IMR-90 (cell line): ENCODE measurements at regions not wholly inside any gene's neighbourhood (a gene's known extent, or its start where the extent isn't known, plus 50 kb on each side); places are given as distances from the start of the nearest gene placed in this dataset.

Source experiments
- ATAC-seq: fragments of 200-7000 bp; cut with Tn5 transposase; 2 replicates; pipeline ENCODE4 v1.9.1; 2020; ENCODE audit warnings: low read depth, mild to moderate bottlenecking, moderate library complexity
- BruUV-seq: library from RNA; stranded (reverse); fragments of 400-500 nt; replicated peaks from 2 replicates; lab custom pipeline; 2021; lab: Mats Ljungman, UMichigan
- CTCF ChIA-PET: fragments of 300-600 bp; formaldehyde crosslinking; extraction: SDS; loops from one replicate; lab custom pipeline; 2021; ENCODE audit warnings: antibody characterized with exemption; lab: Yijun Ruan, JAX
- POLR2A ChIA-PET: fragments of 300-600 bp; sonication (Branson Sonifier 250); formaldehyde crosslinking; loops from one replicate; lab custom pipeline; 2022; ENCODE audit warnings: antibody characterized with exemption; ENCODE audit not compliant: unreplicated experiment; lab: Charles Lee
- DNase-seq: peaks from one replicate; pipeline ENCODE4 v3.0.0; 2013
- H2AFZ ChIP-seq: replicated peaks from 2 replicates; pipeline ENCODE3; 2013; ENCODE audit warnings: low read length, mild to moderate bottlenecking; ENCODE audit not compliant: poor library complexity
- H2AK5ac ChIP-seq: 2 replicates; pipeline ENCODE4 v1.6.1; 2013; ENCODE audit warnings: low read depth, low read length, inconsistent platforms
- H2AK9ac ChIP-seq: replicated peaks from 2 replicates; pipeline ENCODE3; 2013; ENCODE audit warnings: mild to moderate bottlenecking, low read depth, low read length, moderate library complexity; ENCODE audit not compliant: poor library complexity
- H2BK120ac ChIP-seq: 2 replicates; pipeline ENCODE4 v1.6.1; 2013; ENCODE audit warnings: low read depth, low read length, inconsistent platforms
- H2BK15ac ChIP-seq: 3 replicates; pipeline ENCODE4 v1.6.1; 2013; ENCODE audit warnings: low read depth, low read length, inconsistent platforms
- H2BK20ac ChIP-seq: 2 replicates; pipeline ENCODE4 v1.6.1; 2013; ENCODE audit warnings: low read depth, mild to moderate bottlenecking, inconsistent platforms, low read length, moderate library complexity
- H2BK5ac ChIP-seq: 2 replicates; pipeline ENCODE4 v1.6.1; 2013; ENCODE audit warnings: mild to moderate bottlenecking, low read depth, low read length, inconsistent platforms; ENCODE audit not compliant: poor library complexity, severe bottlenecking
- H3K14ac ChIP-seq: replicated peaks from 2 replicates; pipeline ENCODE4 v1.6.1; 2013; ENCODE audit warnings: low read depth, low read length, inconsistent platforms
- H3K18ac ChIP-seq: 2 replicates; pipeline ENCODE4 v1.6.1; 2013; ENCODE audit warnings: low read depth, low read length, control low read depth
- H3K23ac ChIP-seq: 2 replicates; pipeline ENCODE4 v1.6.1; 2013; ENCODE audit warnings: low read depth, low read length, inconsistent platforms
- H3K27ac ChIP-seq: 2 replicates; pipeline ENCODE4 v1.5.1; 2013; ENCODE audit warnings: mild to moderate bottlenecking, control low read depth, low read length; ENCODE audit not compliant: insufficient read depth
- H3K27me3 ChIP-seq: 2 replicates; pipeline ENCODE4 v1.6.1; 2013; ENCODE audit warnings: low read length; ENCODE audit not compliant: control insufficient read depth, insufficient read depth
- H3K36me3 ChIP-seq: 2 replicates; pipeline ENCODE4 v1.6.1; 2013; ENCODE audit warnings: low read length, mixed read lengths; ENCODE audit not compliant: control insufficient read depth, insufficient read depth
- H3K4ac ChIP-seq: 2 replicates; pipeline ENCODE4 v1.6.1; 2013; ENCODE audit warnings: low read depth, low read length, inconsistent platforms
- H3K4me1 ChIP-seq: 2 replicates; pipeline ENCODE4 v1.6.1; 2013; ENCODE audit warnings: low read length, mixed read lengths; ENCODE audit not compliant: control insufficient read depth, insufficient read depth
- H3K4me2 ChIP-seq: 2 replicates; pipeline ENCODE4 v1.6.1; 2013; ENCODE audit warnings: low read depth, mild to moderate bottlenecking, control low read depth, low read length, moderate library complexity
- H3K4me3 ChIP-seq: 2 replicates; pipeline ENCODE4 v1.5.1; 2013; ENCODE audit warnings: low read depth, mild to moderate bottlenecking, control low read depth, low read length, moderate library complexity; ENCODE audit not compliant: insufficient read depth
- H3K56ac ChIP-seq: 2 replicates; pipeline ENCODE4 v1.6.1; 2013; ENCODE audit warnings: low read length, inconsistent platforms; ENCODE audit not compliant: insufficient read depth; ENCODE audit errors: extremely low read depth
- H3K79me1 ChIP-seq, 2 experiments: 2 replicates each; pipeline ENCODE4 v1.6.1; 2013; ENCODE audit warnings: low read length in 2 of 2, inconsistent platforms in 1 of 2, low read depth in 1 of 2
- H3K9ac ChIP-seq: 2 replicates; pipeline ENCODE4 v1.6.1; 2013; ENCODE audit warnings: low read depth, low read length, control low read depth
- H3K9me1 ChIP-seq: 2 replicates; pipeline ENCODE4 v1.6.1; 2013; ENCODE audit warnings: low read length, inconsistent platforms; ENCODE audit not compliant: insufficient read depth
- H3K9me3 ChIP-seq: 2 replicates; pipeline ENCODE4 v1.6.1; 2013; ENCODE audit warnings: low read length; ENCODE audit not compliant: control insufficient read depth, insufficient read depth
- H4K20me1 ChIP-seq: 2 replicates; pipeline ENCODE4 v1.6.1; 2013; ENCODE audit warnings: low read length, inconsistent platforms; ENCODE audit not compliant: insufficient read depth
- H4K5ac ChIP-seq: 2 replicates; pipeline ENCODE4 v1.6.1; 2013; ENCODE audit warnings: mild to moderate bottlenecking, low read depth, low read length, control low read depth
- H4K8ac ChIP-seq, 2 experiments: 2 replicates each; pipeline ENCODE4 v1.6.1; 2013; ENCODE audit warnings: low read depth in 2 of 2, low read length in 2 of 2, control low read depth in 1 of 2, inconsistent platforms in 1 of 2
- H4K91ac ChIP-seq: 2 replicates; pipeline ENCODE4 v1.6.1; 2013; ENCODE audit warnings: low read depth, low read length, inconsistent platforms; ENCODE audit not compliant: insufficient read depth
- BHLHE40 ChIP-seq: fragments of 150-350 bp; IDR thresholded peaks from 2 replicates; pipeline ENCODE4 v1.6.1; 2016; ENCODE audit warnings: mild to moderate bottlenecking, low read depth, low read length
- FOS ChIP-seq: fragments of 150-350 bp; IDR thresholded peaks from 2 replicates; pipeline ENCODE4 v1.6.1; 2016; ENCODE audit warnings: low read depth, low read length
- MAFK ChIP-seq: IDR thresholded peaks from 2 replicates; pipeline ENCODE4 v1.6.1; 2012; ENCODE audit warnings: low read depth, low read length, improper control_type of control experiment
- RAD21 ChIP-seq: IDR thresholded peaks from 2 replicates; pipeline ENCODE4 v1.6.1; 2012; ENCODE audit warnings: low read length, improper control_type of control experiment
- RFX5 ChIP-seq: IDR thresholded peaks from 2 replicates; pipeline ENCODE4 v1.8.0; 2012; ENCODE audit warnings: low read depth, mild to moderate bottlenecking, low read length, moderate library complexity
- USF2 ChIP-seq: fragments of 150-350 bp; IDR thresholded peaks from 2 replicates; pipeline ENCODE4 v1.6.1; 2017; ENCODE audit warnings: mild to moderate bottlenecking, antibody characterized with exemption, low read length, low read depth
- WGBS, 2 experiments: methylation state at CpG; one replicate each; pipeline versions ENCODE4 v1.1.5 to v1.1.7; 2013; ENCODE audit warnings: missing lambda C conversion rate in 2 of 2; ENCODE audit not compliant: insufficient read length in 1 of 2; ENCODE audit errors: extremely low coverage in 2 of 2; 5-methylcytosine and 5-hydroxymethylcytosine counted together
- dilution Hi-C: fragments of 300-500 bp; cut with HindIII; formaldehyde crosslinking; loops from one replicate; pipeline ENCODE4 v1.14.3; 2018; ENCODE audit warnings: low sequenced_read_pairs; ENCODE audit not compliant: unreplicated experiment
- in situ Hi-C: fragments of 300-500 bp; cut with MboI; formaldehyde crosslinking; loops from 3 replicates; pipeline ENCODE4 v1.14.3; 2019; ENCODE audit warnings: low sequenced_read_pairs, inconsistent platforms, mixed read lengths
- intact Hi-C: fragments of 100-400 bp; cut with micrococcal nuclease; formaldehyde crosslinking; loops from 2 replicates; pipeline ENCODE4 v1.10.0; 2022

GRCh38 chr4:14333616-14334015, 668.7 kb upstream of the CPEB2 start:
- Histone ChIP-seq H3K23ac (no peak overlapping the region), H3K9me3 (no peaks in the 10 kb centered on the region), H4K91ac (no peak overlapping the region), H3K27me3 (no peaks in the 10 kb centered on the region), H3K56ac (no peak overlapping the region), H4K20me1 (no peaks in the 10 kb centered on the region), H2BK5ac (no peak overlapping the region), H3K4me2 (no peak overlapping the region), H2BK20ac (no peak overlapping the region), H3K4me3 (no peak overlapping the region), H3K27ac (no peak overlapping the region), H3K14ac (no peak overlapping the region), H3K9ac (no peak overlapping the region), H2BK15ac (no peak overlapping the region), H4K5ac (no peak overlapping the region), H3K79me1 (no peaks in the 10 kb centered on the region), H3K4ac (no peak overlapping the region), H3K36me3 (no peaks in the 10 kb centered on the region), H3K4me1 (no peaks in the 10 kb centered on the region), H4K8ac (no peak overlapping the region), H3K9me1 (no peaks in the 10 kb centered on the region), H2AK5ac (no peak overlapping the region), H2BK120ac (no peak overlapping the region), H2AK9ac (no peak overlapping the region), H3K18ac (no peak overlapping the region), H2AFZ (no peak overlapping the region)
- ChIA-PET POLR2A (no interaction called here), CTCF (no interaction called here)
- in situ Hi-C loops, result no loop called here
- BruUV-seq, result no TSS peak
- no CpG with 5 or more reads among the region's 2 CpGs for WGBS, 2 experiments
- no peak for ATAC-seq
- no peak for TF ChIP-seq RAD21
- TF ChIP-seq BHLHE40, result no peak
- no peak for TF ChIP-seq MAFK
- no peak for TF ChIP-seq USF2
- no peak for TF ChIP-seq RFX5
- no peak for TF ChIP-seq FOS
- DNase-seq, result no peak
- intact Hi-C loops, result no loop called here
- dilution Hi-C loops, result no loop called here
